SK-N-SH treated with all-trans-retinoic acid at 6 μM for 48 hours (cell line): ENCODE measurements at regions not wholly inside any gene's neighbourhood (a gene's known extent, or its start where the extent isn't known, plus 50 kb on each side); places are given as distances from the start of the nearest gene placed in this dataset.

Experiments
- CREB5 ChIP-seq: fragments of 250-450 bp; sonication (Bioruptor Pico); IDR thresholded peaks from 2 replicates; pipeline ENCODE4 v1.5.1; 2020; ENCODE audit warnings: low read depth, mild to moderate bottlenecking, moderate library complexity
- ESRRG ChIP-seq: fragments of 250-450 bp; sonication (Bioruptor Pico); IDR thresholded peaks from 2 replicates; pipeline ENCODE4 v1.6.1; 2021; ENCODE audit warnings: mild to moderate bottlenecking
- OSR1 ChIP-seq: fragments of 250-450 bp; sonication (Bioruptor Pico); IDR thresholded peaks from 2 replicates; pipeline ENCODE4 v1.8.0; 2022; ENCODE audit warnings: moderate library complexity, mild to moderate bottlenecking, inconsistent platforms
- RARB ChIP-seq: fragments of 250-450 bp; sonication (Bioruptor Pico); IDR thresholded peaks from 2 replicates; pipeline ENCODE4 v1.8.0; 2021; ENCODE audit warnings: mild to moderate bottlenecking, moderate library complexity
- SNAI2 ChIP-seq: fragments of 250-450 bp; sonication (Bioruptor Pico); IDR thresholded peaks from 2 replicates; pipeline ENCODE4 v1.5.0; 2020; ENCODE audit warnings: mild to moderate bottlenecking, moderate library complexity
- TCF4 ChIP-seq: fragments of 250-450 bp; sonication (Bioruptor Pico); IDR thresholded peaks from 2 replicates; pipeline ENCODE4 v1.8.0; 2021; ENCODE audit warnings: mild to moderate bottlenecking, moderate library complexity, borderline replicate concordance
- TOX ChIP-seq: fragments of 250-450 bp; sonication (Bioruptor Pico); IDR thresholded peaks from 2 replicates; pipeline ENCODE4 v1.8.0; 2021; ENCODE audit warnings: mild to moderate bottlenecking, moderate library complexity, borderline replicate concordance
- ZFP3 ChIP-seq: fragments of 250-450 bp; sonication (Bioruptor Pico); IDR thresholded peaks from 2 replicates; pipeline ENCODE4 v1.5.0; 2020; ENCODE audit warnings: mild to moderate bottlenecking, moderate library complexity
- ZNF70 ChIP-seq: fragments of 450-650 bp; formaldehyde crosslinking; IDR thresholded peaks from 2 replicates; pipeline ENCODE4 v1.5.0; 2020; ENCODE audit warnings: mild to moderate bottlenecking, moderate library complexity
- TF ChIP-seq, protein P1 (sequence below): fragments of 250-450 bp; sonication (Bioruptor Pico); IDR thresholded peaks from 2 replicates; pipeline ENCODE4 v1.8.0; 2020; ENCODE audit warnings: mild to moderate bottlenecking, moderate library complexity, borderline replicate concordance

DNA sequence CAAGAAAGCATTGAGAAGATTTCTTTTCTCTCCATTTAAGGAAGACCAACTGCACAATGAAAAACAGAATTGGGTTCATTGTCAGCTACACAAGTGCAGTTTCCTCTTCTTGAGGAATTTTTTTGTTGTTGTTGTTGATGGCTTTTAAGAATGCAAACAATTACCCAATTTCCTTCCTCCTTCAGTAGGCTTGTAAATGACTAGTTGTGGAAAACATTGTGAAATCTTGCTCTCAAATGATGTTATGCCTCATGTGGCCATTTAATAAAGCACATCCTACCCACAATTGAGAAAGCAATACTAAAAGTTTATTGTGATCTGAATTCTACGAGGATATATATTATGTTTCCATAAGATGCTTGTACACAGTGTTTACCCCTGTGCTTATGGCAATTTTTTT is 171.6 kb downstream of the FAM174A start:
- TF ChIP-seq TOX (CRISPR knock-in tag), result no peak
- no peak for TF ChIP-seq TCF4 (CRISPR knock-in tag)
- no peak for TF ChIP-seq ZFP3
- TF ChIP-seq CREB5, result no peak
- TF ChIP-seq, protein P1, sequence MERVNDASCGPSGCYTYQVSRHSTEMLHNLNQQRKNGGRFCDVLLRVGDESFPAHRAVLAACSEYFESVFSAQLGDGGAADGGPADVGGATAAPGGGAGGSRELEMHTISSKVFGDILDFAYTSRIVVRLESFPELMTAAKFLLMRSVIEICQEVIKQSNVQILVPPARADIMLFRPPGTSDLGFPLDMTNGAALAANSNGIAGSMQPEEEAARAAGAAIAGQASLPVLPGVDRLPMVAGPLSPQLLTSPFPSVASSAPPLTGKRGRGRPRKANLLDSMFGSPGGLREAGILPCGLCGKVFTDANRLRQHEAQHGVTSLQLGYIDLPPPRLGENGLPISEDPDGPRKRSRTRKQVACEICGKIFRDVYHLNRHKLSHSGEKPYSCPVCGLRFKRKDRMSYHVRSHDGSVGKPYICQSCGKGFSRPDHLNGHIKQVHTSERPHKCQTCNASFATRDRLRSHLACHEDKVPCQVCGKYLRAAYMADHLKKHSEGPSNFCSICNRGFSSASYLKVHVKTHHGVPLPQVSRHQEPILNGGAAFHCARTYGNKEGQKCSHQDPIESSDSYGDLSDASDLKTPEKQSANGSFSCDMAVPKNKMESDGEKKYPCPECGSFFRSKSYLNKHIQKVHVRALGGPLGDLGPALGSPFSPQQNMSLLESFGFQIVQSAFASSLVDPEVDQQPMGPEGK, result no peak
- TF ChIP-seq SNAI2 (CRISPR knock-in tag), result no peak
- no peak for TF ChIP-seq ESRRG
- no peak for TF ChIP-seq OSR1 (CRISPR knock-in tag)
- TF ChIP-seq ZNF70 (CRISPR knock-in tag), result no peak
- TF ChIP-seq RARB (CRISPR knock-in tag), result no peak
